ENCODE measurements at regions not wholly inside any gene's neighbourhood (a gene's known extent, or its start where the extent isn't known, plus 50 kb on each side); places are given as distances from the start of the nearest gene placed in this dataset.
"Not testable (repeated sequence)": the region's sequence is repeated elsewhere in the genome, so short reads cannot be mapped to it uniquely, and the experiment has no call there.

GRCh38 chr7:3180604-3181003, 120.4 kb upstream of the SDK1 start:
- no peak for DNase-seq (ENCODE audit: low read depth)
- H3K4me3 ChIP-seq (ENCODE audit: low read depth, low read length), result no peak overlapping the region
- TF ChIP-seq CTCF (IDR thresholded peaks at IDR 0.05; ENCODE audit: low read depth, low read length, missing control alignments), result no peak

DNA sequence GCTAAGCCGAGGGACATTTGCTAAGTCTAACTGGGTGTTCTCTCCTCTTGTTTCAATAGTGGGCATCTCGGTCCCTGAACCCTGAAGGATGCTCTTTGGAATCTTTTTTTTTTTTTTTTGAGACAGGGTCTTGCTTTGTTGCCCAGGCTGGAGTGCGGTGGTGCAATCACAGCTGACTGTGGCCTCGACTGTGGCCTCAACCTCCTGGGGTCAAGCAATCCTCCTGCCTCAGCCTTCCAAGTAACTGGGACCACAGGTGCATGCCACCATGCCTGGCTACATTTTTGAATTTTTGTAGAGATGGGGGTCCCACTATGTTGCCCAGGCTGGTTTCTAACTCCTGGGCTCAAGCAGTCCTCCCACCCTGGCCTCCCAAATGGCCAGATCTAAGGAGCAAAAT, 119.0 kb upstream of the SDK1 start:
- H3K4me3 ChIP-seq (ENCODE audit: low read depth, low read length); DNase-seq (ENCODE audit: low read depth): not testable (repeated sequence)

- no peak for TF ChIP-seq CTCF (IDR thresholded peaks at IDR 0.05; ENCODE audit: low read depth, low read length, missing control alignments)
- H3K4me3 ChIP-seq (ENCODE audit: low read depth, low read length), result no peak overlapping the region
- DNase-seq (ENCODE audit: low read depth), result no peak
Measured at GRCh38 chr7:3187444-3188040, 113.5 kb upstream of the SDK1 start.

DNA sequence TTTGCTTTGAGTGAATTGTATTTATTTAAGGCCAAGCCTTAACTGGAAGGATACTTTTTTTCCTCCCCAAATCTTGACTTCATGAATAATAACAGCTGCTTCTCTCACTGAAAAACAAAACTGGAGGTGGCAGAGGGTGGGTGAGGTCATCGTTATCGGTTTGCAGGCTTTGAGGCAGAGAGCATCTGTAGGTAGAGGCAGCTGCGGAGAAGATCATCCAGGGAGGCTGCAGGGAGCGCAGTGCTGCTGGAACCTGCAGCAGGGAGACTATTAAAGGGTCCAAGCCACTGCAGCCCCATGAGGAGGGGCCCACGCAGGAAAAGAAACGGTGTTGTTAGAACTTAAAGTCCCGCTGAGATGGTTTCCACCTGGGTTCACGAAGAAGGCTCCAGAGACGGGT, 112.1 kb upstream of the SDK1 start:
- DNase-seq (ENCODE audit: low read depth), result no peak
- TF ChIP-seq CTCF (IDR thresholded peaks at IDR 0.05; ENCODE audit: low read depth, low read length, missing control alignments), result no peak
- H3K4me3 ChIP-seq (ENCODE audit: low read depth, low read length), result no peak overlapping the region

DNA sequence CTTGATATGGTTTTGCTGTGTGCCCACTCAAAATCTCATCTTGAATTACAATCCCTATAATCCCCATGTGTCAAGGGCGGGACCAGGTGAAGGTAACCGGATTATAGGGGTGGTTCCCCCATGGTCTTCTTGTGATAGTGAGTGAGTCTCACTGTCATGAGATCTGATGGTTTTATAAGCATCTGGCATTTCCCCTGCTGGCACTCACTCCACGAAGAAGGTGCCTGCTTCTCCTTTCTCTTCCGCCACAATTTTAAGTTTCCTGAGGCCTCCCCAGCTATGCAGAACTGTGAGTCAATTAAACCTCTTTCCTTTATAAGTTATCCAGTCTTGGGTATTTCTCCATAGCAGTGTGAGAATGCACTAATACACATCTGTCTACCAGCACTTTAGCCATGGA, 109.5 kb upstream of the SDK1 start:
- no peak for DNase-seq (ENCODE audit: low read depth)
- TF ChIP-seq CTCF (IDR thresholded peaks at IDR 0.05; ENCODE audit: low read depth, low read length, missing control alignments), result no peak
- H3K4me3 ChIP-seq (ENCODE audit: low read depth, low read length), result no peak overlapping the region

DNA sequence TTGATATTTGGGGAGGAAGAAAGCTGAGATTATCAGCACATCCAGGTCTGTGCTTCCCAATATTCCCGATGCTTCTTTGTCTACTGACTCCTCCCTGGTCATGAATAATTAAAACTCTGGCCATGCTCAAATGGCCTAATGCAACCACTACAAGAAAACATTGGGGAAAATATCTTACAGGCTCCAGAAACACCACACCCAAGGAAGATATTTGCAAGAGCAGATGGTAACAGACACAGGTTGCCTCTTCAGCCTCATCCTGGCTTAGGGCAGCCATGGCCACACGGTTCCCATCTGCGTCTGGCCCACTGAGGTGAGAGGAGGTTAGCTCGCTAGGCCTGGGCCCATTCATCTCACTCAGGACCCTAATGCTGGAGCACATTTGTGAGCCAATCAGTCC, 108.4 kb upstream of the SDK1 start:
- TF ChIP-seq CTCF (IDR thresholded peaks at IDR 0.05; ENCODE audit: low read depth, low read length, missing control alignments), result no peak
- no peak for DNase-seq (ENCODE audit: low read depth)
- H3K4me3 ChIP-seq (ENCODE audit: low read depth, low read length), result no peak overlapping the region

- TF ChIP-seq CTCF (IDR thresholded peaks at IDR 0.05; ENCODE audit: low read depth, low read length, missing control alignments), result no peak
- no peak for DNase-seq (ENCODE audit: low read depth)
- no peak overlapping the region for H3K4me3 ChIP-seq (ENCODE audit: low read depth, low read length)
Measured at GRCh38 chr7:3193379-3194120, 107.5 kb upstream of the SDK1 start.
